ENCODE measurements at regions not wholly inside any gene's neighbourhood (a gene's known extent, or its start where the extent isn't known, plus 50 kb on each side); places are given as distances from the start of the nearest gene placed in this dataset.
A peak's percentile ranks its signal among the peaks of the same experiment; 100 is the strongest.
"Not testable (repeated sequence)": the region's sequence is repeated elsewhere in the genome, so short reads cannot be mapped to it uniquely, and the experiment has no call there.

- DNase-seq: no peak
- Histone ChIP-seq H3K27me3 (ENCODE audit: control insufficient read depth, insufficient read depth, low read length) (no peaks in the 10 kb centered on the region), H3K4me1 (ENCODE audit: control insufficient read depth, insufficient read depth, low read length) (peaks cover 3% of the 10 kb centered on the region), H3K9me3 (replicated peaks; ENCODE audit: control insufficient read depth, low read depth, low read length) (no peaks in the 10 kb centered on the region), H3K4me3 (ENCODE audit: low read length) (no peak overlapping the region), H3K36me3 (ENCODE audit: control insufficient read depth, insufficient read depth, low read length) (no peaks in the 10 kb centered on the region), H3K27ac (ENCODE audit: low read length) (no peak overlapping the region)
- 80% methylated on average over 3 of the region's 10 CpGs for WGBS (ENCODE audit: insufficient coverage)
Measured at GRCh38 chr7:156378806-156379205, 261.8 kb upstream of the RNF32 start.

GRCh38 chr7:156376317-156376716, 264.3 kb upstream of the RNF32 start:
- Histone ChIP-seq H3K27me3 (ENCODE audit: control insufficient read depth, insufficient read depth, low read length) (no peaks in the 10 kb centered on the region), H3K36me3 (ENCODE audit: control insufficient read depth, insufficient read depth, low read length) (no peaks in the 10 kb centered on the region), H3K4me3 (ENCODE audit: low read length) (no peak overlapping the region), H3K9me3 (replicated peaks; ENCODE audit: control insufficient read depth, low read depth, low read length) (no peaks in the 10 kb centered on the region), H3K4me1 (ENCODE audit: control insufficient read depth, insufficient read depth, low read length) (peaks cover 3% of the 10 kb centered on the region), H3K27ac (ENCODE audit: low read length) (no peak overlapping the region)
- WGBS (ENCODE audit: insufficient coverage): 22% methylated on average over 3 of the region's 7 CpGs
- no peak for DNase-seq

GRCh38 chr7:156374335-156374734, 266.2 kb upstream of the RNF32 start:
- Histone ChIP-seq H3K4me3 (ENCODE audit: low read length) (no peak overlapping the region), H3K36me3 (ENCODE audit: control insufficient read depth, insufficient read depth, low read length) (no peaks in the 10 kb centered on the region), H3K27ac (ENCODE audit: low read length) (no peak overlapping the region), H3K9me3 (replicated peaks; ENCODE audit: control insufficient read depth, low read depth, low read length) (peaks cover 2% of the 10 kb centered on the region), H3K27me3 (ENCODE audit: control insufficient read depth, insufficient read depth, low read length) (no peaks in the 10 kb centered on the region), H3K4me1 (ENCODE audit: control insufficient read depth, insufficient read depth, low read length) (peaks cover 3% of the 10 kb centered on the region)
- no peak for DNase-seq
- 82% methylated on average over 2 of the region's 4 CpGs for WGBS (ENCODE audit: insufficient coverage)

- H3K27ac ChIP-seq (ENCODE audit: low read length); H3K27me3 ChIP-seq (ENCODE audit: control insufficient read depth, insufficient read depth, low read length); H3K4me3 ChIP-seq (ENCODE audit: low read length); H3K9me3 ChIP-seq (replicated peaks; ENCODE audit: control insufficient read depth, low read depth, low read length); DNase-seq; H3K4me1 ChIP-seq (ENCODE audit: control insufficient read depth, insufficient read depth, low read length); H3K36me3 ChIP-seq (ENCODE audit: control insufficient read depth, insufficient read depth, low read length): not testable (repeated sequence)
- WGBS (ENCODE audit: insufficient coverage): 94% methylated on average over 3 of the region's 6 CpGs
Measured at GRCh38 chr7:156369929-156370328, 270.6 kb upstream of the RNF32 start.

GRCh38 chr7:156368053-156368843, 272.3 kb upstream of the RNF32 start:
- Histone ChIP-seq H3K9me3 (replicated peaks; ENCODE audit: control insufficient read depth, low read depth, low read length) (peaks cover 2% of the 10 kb centered on the region), H3K36me3 (ENCODE audit: control insufficient read depth, insufficient read depth, low read length) (no peaks in the 10 kb centered on the region), H3K27me3 (ENCODE audit: control insufficient read depth, insufficient read depth, low read length) (no peaks in the 10 kb centered on the region), H3K4me3 (ENCODE audit: low read length) (no peak overlapping the region), H3K27ac (ENCODE audit: low read length) (no peak overlapping the region), H3K4me1 (ENCODE audit: control insufficient read depth, insufficient read depth, low read length) (no peaks in the 10 kb centered on the region)
- WGBS (ENCODE audit: insufficient coverage): 77% methylated on average over 9 of the region's 12 CpGs
- peak; percentile 6 for DNase-seq

GRCh38 chr7:156363751-156364150, 276.8 kb upstream of the RNF32 start:
- no peaks in the 10 kb centered on the region for H3K9me3 ChIP-seq (replicated peaks; ENCODE audit: control insufficient read depth, low read depth, low read length)
- no peak overlapping the region for H3K4me3 ChIP-seq (ENCODE audit: low read length)
- H3K36me3 ChIP-seq (ENCODE audit: control insufficient read depth, insufficient read depth, low read length): no peaks in the 10 kb centered on the region
- no peaks in the 10 kb centered on the region for H3K27me3 ChIP-seq (ENCODE audit: control insufficient read depth, insufficient read depth, low read length)
- H3K4me1 ChIP-seq (ENCODE audit: control insufficient read depth, insufficient read depth, low read length): peaks cover 4% of the 10 kb centered on the region
- WGBS (ENCODE audit: insufficient coverage): no CpG with 5 or more reads among the region's 5 CpGs
- no peak for DNase-seq
- no peak overlapping the region for H3K27ac ChIP-seq (ENCODE audit: low read length)

- H3K27ac ChIP-seq (ENCODE audit: low read length): no peak overlapping the region
- WGBS (ENCODE audit: insufficient coverage): 61% methylated on average over 6 of the region's 6 CpGs
Measured at GRCh38 chr7:156360835-156361234, 279.7 kb upstream of the RNF32 start.

GRCh38 chr7:156356551-156356950, 284.0 kb upstream of the RNF32 start:
- no peak for DNase-seq
- Histone ChIP-seq H3K4me1 (ENCODE audit: control insufficient read depth, insufficient read depth, low read length) (no peaks in the 10 kb centered on the region), H3K4me3 (ENCODE audit: low read length) (no peak overlapping the region), H3K27ac (ENCODE audit: low read length) (no peak overlapping the region), H3K36me3 (ENCODE audit: control insufficient read depth, insufficient read depth, low read length) (no peaks in the 10 kb centered on the region), H3K9me3 (replicated peaks; ENCODE audit: control insufficient read depth, low read depth, low read length) (no peaks in the 10 kb centered on the region), H3K27me3 (ENCODE audit: control insufficient read depth, insufficient read depth, low read length) (no peaks in the 10 kb centered on the region)
- 60% methylated on average over 1 of the region's 5 CpGs for WGBS (ENCODE audit: insufficient coverage)

More at GRCh38 chr7:156360835-156361234, 279.7 kb upstream of the RNF32 start:
- no peaks in the 10 kb centered on the region for H3K9me3 ChIP-seq (replicated peaks; ENCODE audit: control insufficient read depth, low read depth, low read length)
- no peaks in the 10 kb centered on the region for H3K27me3 ChIP-seq (ENCODE audit: control insufficient read depth, insufficient read depth, low read length)
- peaks cover 4% of the 10 kb centered on the region for H3K4me1 ChIP-seq (ENCODE audit: control insufficient read depth, insufficient read depth, low read length)
- DNase-seq: no peak
- no peak overlapping the region for H3K4me3 ChIP-seq (ENCODE audit: low read length)
- H3K36me3 ChIP-seq (ENCODE audit: control insufficient read depth, insufficient read depth, low read length): no peaks in the 10 kb centered on the region

- H3K9me3 ChIP-seq (replicated peaks; ENCODE audit: control insufficient read depth, low read depth, low read length): no peaks in the 10 kb centered on the region
- no peak overlapping the region for H3K4me3 ChIP-seq (ENCODE audit: low read length)
- no peak for DNase-seq
- no peaks in the 10 kb centered on the region for H3K4me1 ChIP-seq (ENCODE audit: control insufficient read depth, insufficient read depth, low read length)
- no peaks in the 10 kb centered on the region for H3K36me3 ChIP-seq (ENCODE audit: control insufficient read depth, insufficient read depth, low read length)
- 80% methylated on average over 7 of the region's 7 CpGs for WGBS (ENCODE audit: insufficient coverage)
- no peak overlapping the region for H3K27ac ChIP-seq (ENCODE audit: low read length)
- no peaks in the 10 kb centered on the region for H3K27me3 ChIP-seq (ENCODE audit: control insufficient read depth, insufficient read depth, low read length)
Measured at GRCh38 chr7:156353352-156353751, 287.2 kb upstream of the RNF32 start.

GRCh38 chr7:156347703-156348248, 292.8 kb upstream of the RNF32 start:
- H3K4me1 ChIP-seq (ENCODE audit: control insufficient read depth, insufficient read depth, low read length); H3K4me3 ChIP-seq (ENCODE audit: low read length); H3K27ac ChIP-seq (ENCODE audit: low read length); H3K36me3 ChIP-seq (ENCODE audit: control insufficient read depth, insufficient read depth, low read length); H3K9me3 ChIP-seq (replicated peaks; ENCODE audit: control insufficient read depth, low read depth, low read length); H3K27me3 ChIP-seq (ENCODE audit: control insufficient read depth, insufficient read depth, low read length); DNase-seq: not testable (repeated sequence)
- 93% methylated on average over 18 of the region's 25 CpGs for WGBS (ENCODE audit: insufficient coverage)
